Left lung (tissue), 4 donors: ENCODE measurements at regions not wholly inside any gene's neighbourhood (a gene's known extent, or its start where the extent isn't known, plus 50 kb on each side); places are given as distances from the start of the nearest gene placed in this dataset.
"Not testable (repeated sequence)": the region's sequence is repeated elsewhere in the genome, so short reads cannot be mapped to it uniquely, and the experiment has no call there.

ENCODE experiments used
- ATAC-seq: fragments of 200-7000 bp; cut with Tn5 transposase; one replicate; pipeline ENCODE4 v1.9.1; 2020; ENCODE audit warnings: moderate library complexity
- DNase-seq, 4 donors: peaks; one replicate each; pipeline ENCODE4 v3.0.0-alpha.2; 2013 to 2020
- H3K27ac ChIP-seq, 2 donors: fragments of 200-600 bp; sonication (generic) in 1 of 2; one replicate each; pipeline versions ENCODE4 v1.5.0 to v1.8.0; 2020 to 2021
- H3K27me3 ChIP-seq, 2 donors: fragments of 200-600 bp; sonication (generic) in 1 of 2; one replicate each; pipeline versions ENCODE4 v1.5.0 to v1.8.0; 2020 to 2021
- H3K36me3 ChIP-seq, 2 donors: fragments of 200-600 bp; sonication (generic) in 1 of 2; one replicate each; pipeline versions ENCODE4 v1.5.0 to v1.8.0; 2020 to 2021
- H3K4me1 ChIP-seq, 2 donors: fragments of 200-600 bp; one replicate each; pipeline ENCODE4 v1.8.0; 2021
- H3K4me3 ChIP-seq, 2 donors: fragments of 200-600 bp; sonication (generic) in 1 of 2; one replicate each; pipeline versions ENCODE4 v1.5.0 to v1.8.0; 2020 to 2021; ENCODE audit warnings: mild to moderate bottlenecking in 1 of 2
- H3K9me3 ChIP-seq, 2 donors: fragments of 200-600 bp; sonication (generic) in 1 of 2; one replicate each; pipeline versions ENCODE4 v1.5.0 to v1.8.0; 2020 to 2021
- CTCF ChIP-seq, 2 donors: fragments of 200-600 bp; sonication (generic) in 1 of 2; IDR thresholded peaks; one replicate each; pipeline versions ENCODE4 v1.5.0 to v1.8.0; 2021; ENCODE audit warnings: antibody characterized with exemption in 2 of 2
- intact Hi-C, 2 donors: fragments of 100-400 bp; cut with DNase I; formaldehyde crosslinking; loops; one replicate each; pipeline versions ENCODE4 v1.11.2 to v1.14.2; 2022
- donor health status: DM: no; HTN: yes; CAD: no.
- donor health status: DM: no; HTN: no; CAD: no.

GRCh38 chr4:19216476-19216875, 1035.2 kb upstream of the SLIT2 start:
- Histone ChIP-seq H3K4me3 (no peak overlapping the region), H3K4me1 (no peaks in the 10 kb centered on the region), H3K36me3 (no peaks in the 10 kb centered on the region), H3K9me3 (no peaks in the 10 kb centered on the region), H3K27ac (no peak overlapping the region), H3K27me3 (no peaks in the 10 kb centered on the region)
- DNase-seq, result no peak
- no peak for ATAC-seq
- TF ChIP-seq CTCF (IDR thresholded peaks at IDR 0.05), result no peak
- intact Hi-C loops, result no loop called here

DNA sequence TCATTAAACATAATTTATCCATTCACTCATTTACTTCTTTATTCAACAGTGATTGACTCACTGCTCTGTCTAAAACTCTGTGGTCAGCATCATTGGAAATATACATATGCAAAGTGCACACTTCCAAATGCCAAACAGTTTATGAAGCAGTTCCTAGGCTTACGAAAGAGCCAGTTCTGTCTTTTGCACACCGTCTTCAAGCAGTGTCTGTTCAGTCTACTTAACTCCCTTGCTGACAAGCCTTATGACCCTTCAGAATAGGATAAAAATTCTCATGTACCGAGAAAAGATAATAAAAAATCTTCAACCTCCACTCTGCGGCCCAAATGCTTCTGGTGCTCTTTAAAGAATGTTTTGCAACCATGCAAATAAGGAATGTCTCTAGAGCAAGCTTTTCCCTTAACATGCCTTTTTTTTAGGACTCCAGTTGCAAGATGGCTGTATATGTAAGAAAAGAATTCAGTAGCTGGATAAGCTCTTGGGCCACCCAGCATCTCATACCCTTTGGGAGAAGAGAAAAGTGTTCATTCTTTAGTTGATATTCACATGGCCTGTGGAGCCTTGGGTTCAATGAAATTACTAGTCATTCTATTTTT, 1037.0 kb upstream of the SLIT2 start:
- H3K9me3 ChIP-seq, result no peaks in the 10 kb centered on the region
- no peaks in the 10 kb centered on the region for H3K36me3 ChIP-seq
- intact Hi-C loops, result no loop called here
- TF ChIP-seq CTCF (IDR thresholded peaks at IDR 0.05), result no peak
- H3K27ac ChIP-seq, result no peak overlapping the region
- DNase-seq (no peak), ATAC-seq (no peak)
- H3K27me3 ChIP-seq, result no peaks in the 10 kb centered on the region
- no peaks in the 10 kb centered on the region for H3K4me1 ChIP-seq
- no peak overlapping the region for H3K4me3 ChIP-seq

DNA sequence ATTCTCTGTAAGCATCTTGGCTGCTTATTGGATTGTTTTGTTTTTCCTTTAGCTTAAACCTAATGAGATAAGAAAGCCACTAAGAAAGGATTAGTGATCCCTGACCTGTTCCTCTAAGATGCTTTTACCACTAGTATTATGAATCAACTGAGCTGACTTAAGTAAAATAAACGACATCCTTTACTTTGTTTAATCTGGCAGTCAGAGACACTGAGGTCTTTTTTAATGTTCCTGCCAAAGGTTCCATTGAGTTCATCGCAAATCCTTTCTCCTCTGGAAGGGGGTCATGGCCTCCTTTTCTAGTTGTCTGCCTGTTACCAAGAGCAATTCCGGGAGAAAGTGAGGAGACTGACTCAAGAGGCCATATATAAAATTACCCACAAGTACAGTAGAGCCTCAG, 1038.3 kb upstream of the SLIT2 start:
- H3K4me3 ChIP-seq, result no peak overlapping the region
- no peak for DNase-seq
- H3K4me1 ChIP-seq, result no peaks in the 10 kb centered on the region
- no peak for ATAC-seq
- H3K27me3 ChIP-seq, result no peaks in the 10 kb centered on the region
- no peak overlapping the region for H3K27ac ChIP-seq
- H3K9me3 ChIP-seq, result no peaks in the 10 kb centered on the region
- no peaks in the 10 kb centered on the region for H3K36me3 ChIP-seq
- intact Hi-C loops, result no loop called here
- TF ChIP-seq CTCF (IDR thresholded peaks at IDR 0.05), result no peak

- H3K27me3 ChIP-seq, result no peaks in the 10 kb centered on the region
- no peaks in the 10 kb centered on the region for H3K36me3 ChIP-seq
- DNase-seq, result no peak
- ATAC-seq, result no peak
- intact Hi-C loops, result no loop called here
- TF ChIP-seq CTCF (IDR thresholded peaks at IDR 0.05), result no peak
- no peaks in the 10 kb centered on the region for H3K4me1 ChIP-seq
- no peak overlapping the region for H3K27ac ChIP-seq
- H3K9me3 ChIP-seq, result no peaks in the 10 kb centered on the region
- H3K4me3 ChIP-seq, result no peak overlapping the region
These were observed 1045.9 kb upstream of the SLIT2 start for GRCh38 chr4:19205853-19206252.

- H3K9me3 ChIP-seq, intact Hi-C loops, ATAC-seq, H3K4me1 ChIP-seq, H3K27ac ChIP-seq, H3K4me3 ChIP-seq, H3K36me3 ChIP-seq, H3K27me3 ChIP-seq: not testable (repeated sequence)
- DNase-seq, result peak in 1 of 4 donors; percentile 61
These were observed 1053.9 kb upstream of the SLIT2 start for GRCh38 chr4:19197838-19198237.

DNA sequence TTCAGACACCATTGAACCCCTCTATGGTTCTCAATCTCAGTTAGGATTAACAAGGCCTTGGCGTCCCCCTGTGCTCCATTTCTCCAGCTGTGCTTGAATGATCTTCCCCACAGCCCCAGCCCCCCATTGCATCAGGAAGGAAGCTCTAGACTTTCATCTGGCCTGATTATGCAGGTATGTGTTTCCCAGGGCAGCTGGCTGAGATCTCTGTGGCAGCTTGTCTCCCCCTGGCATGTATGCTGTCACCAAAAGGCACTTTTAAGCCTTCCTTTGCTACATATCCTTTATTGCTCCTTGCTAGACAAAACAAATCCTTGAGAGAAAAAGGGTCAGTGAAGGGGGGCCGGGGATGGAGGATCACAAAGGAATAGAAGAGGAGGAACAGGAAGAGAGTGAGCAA, 1056.0 kb upstream of the SLIT2 start:
- no peaks in the 10 kb centered on the region for H3K9me3 ChIP-seq
- DNase-seq, result no peak
- H3K36me3 ChIP-seq, result no peaks in the 10 kb centered on the region
- H3K4me1 ChIP-seq, result no peaks in the 10 kb centered on the region
- no peaks in the 10 kb centered on the region for H3K27me3 ChIP-seq
- intact Hi-C loops, result no loop called here
- no peak for TF ChIP-seq CTCF (IDR thresholded peaks at IDR 0.05)
- no peak overlapping the region for H3K4me3 ChIP-seq
- no peak overlapping the region for H3K27ac ChIP-seq
- no peak for ATAC-seq
